ENCODE measurements at regions not wholly inside any gene's neighbourhood (a gene's known extent, or its start where the extent isn't known, plus 50 kb on each side); places are given as distances from the start of the nearest gene placed in this dataset.
A peak's percentile ranks its signal among the peaks of the same experiment; 100 is the strongest.

DNA sequence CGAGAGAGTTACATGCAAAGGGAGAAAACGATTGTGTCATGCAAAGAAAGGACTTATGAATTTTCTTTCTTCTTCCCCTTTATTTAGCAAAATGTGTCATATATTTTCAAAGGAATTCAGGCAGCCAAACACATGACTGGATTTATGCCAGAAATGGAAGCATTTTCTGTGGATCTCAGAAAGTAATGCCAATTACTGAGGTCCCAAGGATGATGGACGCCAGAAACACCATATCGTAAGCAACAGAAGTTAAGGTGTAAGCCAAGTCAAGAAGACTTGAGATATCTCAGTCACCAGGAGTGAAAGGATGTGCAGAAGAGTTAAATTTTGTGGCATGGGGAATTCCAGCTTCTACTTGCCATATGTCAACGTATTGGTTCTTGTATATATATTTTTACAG lies 255.1 kb downstream of the GBA3 start:
- no peaks in the 10 kb centered on the region for H3K9me3 Mint-ChIP-seq
- H3K27me3 Mint-ChIP-seq = no peaks in the 10 kb centered on the region
- no peak for DNase-seq
- no peak overlapping the region for H3K27ac Mint-ChIP-seq
- H3K36me3 Mint-ChIP-seq = no peaks in the 10 kb centered on the region
- no peak for ATAC-seq (replicated peaks)
- H3K4me1 Mint-ChIP-seq = no peaks in the 10 kb centered on the region
- H3K4me3 Mint-ChIP-seq = no peak overlapping the region

DNA sequence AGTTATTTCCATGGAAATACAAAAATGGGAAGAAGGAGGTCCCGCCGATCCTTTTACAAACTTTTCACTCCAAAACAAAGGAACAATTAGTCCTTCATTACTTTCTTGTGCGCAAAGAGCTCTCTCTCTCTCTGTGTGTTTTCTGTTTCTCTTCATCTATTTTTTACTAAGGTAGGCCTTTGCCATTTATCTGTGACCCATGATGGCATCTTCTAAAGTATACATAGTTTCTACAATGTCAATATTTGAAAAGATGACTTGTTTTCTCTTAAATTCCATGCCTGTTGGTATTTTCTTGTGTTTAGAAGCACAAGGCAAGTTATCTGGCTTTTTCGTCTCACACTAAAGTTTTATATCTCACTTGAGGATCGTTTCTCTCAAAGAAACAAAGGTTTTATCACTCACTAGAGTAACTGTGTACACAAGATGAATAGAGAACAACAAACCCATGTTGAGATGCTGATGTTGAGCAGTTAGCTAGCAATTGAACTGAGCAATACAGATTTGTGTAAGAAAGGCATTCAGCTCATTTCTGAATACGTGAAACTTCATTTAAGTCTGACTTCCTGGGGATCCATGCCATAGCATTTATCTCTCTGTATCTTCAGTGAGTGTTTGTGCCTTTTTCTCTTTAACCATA lies 250.3 kb downstream of the GBA3 start:
- Mint-ChIP-seq H3K9me3 (no peaks in the 10 kb centered on the region), H3K4me1 (no peaks in the 10 kb centered on the region), H3K36me3 (no peaks in the 10 kb centered on the region), H3K27me3 (no peaks in the 10 kb centered on the region), H3K4me3 (no peak overlapping the region), H3K27ac (no peak overlapping the region)
- ATAC-seq (replicated peaks) (no peak), DNase-seq (no peak)

DNA sequence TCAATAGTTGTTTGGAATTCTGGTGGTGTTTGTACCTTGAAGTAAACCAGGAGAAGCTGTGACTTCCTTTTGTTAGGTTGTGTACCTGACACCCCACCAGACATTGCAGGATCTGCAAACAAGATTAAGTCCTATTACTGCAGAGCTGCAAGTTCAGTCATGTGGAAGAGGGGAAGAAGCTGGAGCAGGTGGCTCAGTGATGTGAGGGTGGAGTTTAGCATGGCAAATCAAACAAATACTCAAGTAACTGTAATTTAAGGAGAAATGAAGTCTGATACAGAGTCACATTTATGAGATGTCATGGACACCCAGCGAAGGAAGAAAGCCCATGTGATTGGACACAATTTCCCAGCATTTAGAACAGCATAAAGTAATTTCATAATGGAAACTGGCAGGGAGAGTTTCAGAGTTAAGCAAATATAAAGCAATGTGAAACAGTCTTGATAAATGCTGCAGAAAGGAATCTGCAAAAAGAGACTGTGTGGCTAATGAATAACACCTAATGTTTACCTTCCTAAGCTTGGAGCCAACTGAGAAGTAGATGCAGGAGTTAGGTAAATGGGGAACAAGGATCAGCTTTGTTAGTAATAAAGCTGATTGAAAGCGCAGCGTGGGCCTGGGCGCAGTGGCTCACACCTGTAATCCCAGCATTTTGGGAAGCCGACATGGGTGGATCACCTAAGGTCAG lies 249.1 kb downstream of the GBA3 start:
- DNase-seq = no peak
- Mint-ChIP-seq H3K36me3 (no peaks in the 10 kb centered on the region), H3K27ac (no peak overlapping the region), H3K9me3 (no peaks in the 10 kb centered on the region), H3K4me3 (no peak overlapping the region), H3K4me1 (no peaks in the 10 kb centered on the region), H3K27me3 (no peaks in the 10 kb centered on the region)
- no peak for ATAC-seq (replicated peaks)

DNA sequence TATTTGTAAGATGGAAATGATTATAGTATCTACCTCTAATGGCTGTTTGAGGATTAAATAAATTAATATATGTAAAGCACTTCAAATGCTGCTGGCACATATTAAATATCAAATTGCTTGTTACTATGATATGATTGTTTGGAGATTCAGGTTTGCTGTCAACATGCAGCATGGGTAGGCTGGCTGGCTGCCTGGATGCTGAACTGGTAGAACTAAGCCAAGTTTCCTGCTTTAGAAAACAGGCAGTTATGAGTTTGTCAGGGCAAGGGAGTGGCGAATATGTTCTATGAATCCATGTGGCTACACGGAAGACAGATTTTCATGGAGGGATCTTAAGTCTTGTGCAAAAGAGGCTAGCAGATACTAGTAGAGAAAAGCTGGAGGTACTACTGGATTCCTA lies 239.6 kb downstream of the GBA3 start:
- no peaks in the 10 kb centered on the region for H3K27me3 Mint-ChIP-seq
- H3K9me3 Mint-ChIP-seq = peaks cover 0 to 2% of the 10 kb centered on the region in 2 donors
- no peak for DNase-seq
- no peak overlapping the region for H3K4me3 Mint-ChIP-seq
- H3K36me3 Mint-ChIP-seq = no peaks in the 10 kb centered on the region
- ATAC-seq (replicated peaks) = no peak
- no peaks in the 10 kb centered on the region for H3K4me1 Mint-ChIP-seq
- no peak overlapping the region for H3K27ac Mint-ChIP-seq

DNA sequence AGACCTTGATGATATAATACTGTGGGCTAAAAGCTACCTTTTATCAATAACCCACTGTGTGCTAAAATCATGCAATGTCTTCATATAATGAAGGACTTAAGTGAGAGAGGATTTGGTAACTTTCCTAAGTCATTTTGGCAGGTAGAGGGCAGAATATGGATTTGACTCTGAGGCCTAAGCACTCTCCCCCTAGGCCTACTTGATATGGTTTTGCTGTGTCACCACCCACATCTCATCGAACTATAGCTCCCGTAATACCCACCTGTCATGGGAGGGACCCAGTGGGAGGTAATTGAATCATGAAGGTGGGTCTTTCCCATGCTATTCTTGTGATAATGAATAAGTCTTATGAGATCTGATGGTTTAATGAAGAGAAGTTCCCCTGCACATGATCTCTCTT lies 229.7 kb downstream of the GBA3 start:
- no peak for ATAC-seq (replicated peaks)
- Mint-ChIP-seq H3K9me3 (peaks cover 5 to 13% of the 10 kb centered on the region in 2 donors), H3K27ac (no peak overlapping the region), H3K4me3 (no peak overlapping the region), H3K4me1 (no peaks in the 10 kb centered on the region), H3K36me3 (no peaks in the 10 kb centered on the region), H3K27me3 (no peaks in the 10 kb centered on the region)
- no peak for DNase-seq

DNA sequence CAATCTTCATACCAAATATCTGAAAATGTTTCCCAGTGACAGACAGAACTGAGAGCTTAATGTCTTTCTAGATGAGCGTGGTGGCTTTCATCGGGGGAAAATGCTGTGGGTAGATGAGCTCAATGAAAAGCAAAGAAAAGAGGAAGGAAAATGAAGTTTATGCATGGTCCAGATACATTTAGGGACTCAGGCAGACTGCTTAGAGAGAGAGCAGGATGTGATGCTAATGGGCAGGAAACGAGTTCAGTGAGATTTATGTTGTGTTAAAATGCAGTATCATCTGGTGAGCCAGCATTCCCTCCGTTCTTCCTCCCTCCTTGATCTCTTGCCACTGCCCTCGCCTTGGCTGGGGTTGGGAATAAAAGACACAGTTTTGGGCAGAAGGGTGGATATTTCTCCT lies 229.2 kb downstream of the GBA3 start:
- Mint-ChIP-seq H3K4me1 (no peaks in the 10 kb centered on the region), H3K36me3 (no peaks in the 10 kb centered on the region), H3K27ac (no peak overlapping the region), H3K9me3 (peaks cover 5 to 13% of the 10 kb centered on the region in 2 donors), H3K27me3 (no peaks in the 10 kb centered on the region), H3K4me3 (no peak overlapping the region)
- ATAC-seq (replicated peaks) (peak in 1 of 2 donors; percentile 58), DNase-seq (no peak)

- DNase-seq = no peak
- Mint-ChIP-seq H3K27ac (no peak overlapping the region), H3K4me1 (peaks cover 6 to 16% of the 10 kb centered on the region in 2 donors), H3K9me3 (peaks cover 4 to 18% of the 10 kb centered on the region in 2 donors), H3K36me3 (no peaks in the 10 kb centered on the region), H3K4me3 (no peak overlapping the region), H3K27me3 (no peaks in the 10 kb centered on the region)
- ATAC-seq (replicated peaks) = peak in 1 of 2 donors; percentile 60
Observed at GRCh38 chr4:22911285-22911684, 218.5 kb downstream of the GBA3 start.

DNA sequence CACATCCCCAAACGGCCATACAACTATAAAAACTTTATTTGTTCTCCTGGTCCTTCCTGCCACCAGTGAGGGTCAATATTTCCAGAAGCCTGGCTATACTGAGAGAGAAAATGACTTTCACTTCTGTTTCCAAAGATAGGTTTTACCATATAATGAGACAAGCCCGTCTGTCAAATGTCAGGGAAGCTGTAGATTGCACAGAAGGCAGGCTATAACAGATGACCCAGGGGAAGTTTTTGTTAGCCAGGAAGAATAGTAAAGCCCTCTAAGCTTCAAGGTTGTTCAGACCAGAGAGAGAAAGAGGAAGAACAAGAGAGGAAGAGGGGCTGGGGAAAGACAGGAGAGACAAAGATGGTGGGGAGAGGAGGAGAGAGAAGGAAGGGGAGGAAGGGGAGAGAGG lies 217.5 kb downstream of the GBA3 start:
- H3K4me3 Mint-ChIP-seq = no peak overlapping the region
- H3K27me3 Mint-ChIP-seq = no peaks in the 10 kb centered on the region
- H3K36me3 Mint-ChIP-seq = no peaks in the 10 kb centered on the region
- DNase-seq = no peak
- H3K9me3 Mint-ChIP-seq = peaks cover 4 to 21% of the 10 kb centered on the region in 2 donors
- H3K27ac Mint-ChIP-seq = peak overlapping the region; percentile 10
- peak; percentile 69 to 74 for ATAC-seq (replicated peaks)
- peaks cover 6 to 16% of the 10 kb centered on the region in 2 donors for H3K4me1 Mint-ChIP-seq

DNA sequence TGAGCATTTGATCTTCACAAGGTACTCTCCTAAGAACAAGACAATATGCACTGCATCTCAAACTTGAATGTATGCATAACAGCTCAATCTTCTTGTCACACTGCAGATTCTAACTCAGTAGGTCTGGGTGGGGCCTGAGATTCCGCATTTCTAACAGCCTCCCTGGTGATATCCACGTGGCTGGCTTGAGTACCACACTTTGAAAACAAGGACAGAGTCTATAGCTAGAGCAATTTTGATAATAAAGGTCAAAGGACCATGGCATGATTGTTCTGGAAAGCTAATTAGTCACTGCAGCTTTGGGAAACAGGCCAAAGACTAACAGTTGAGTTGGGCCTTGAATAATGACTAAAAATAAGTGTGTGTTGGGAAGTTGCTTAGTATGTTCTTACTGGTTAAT lies 213.3 kb downstream of the GBA3 start:
- Mint-ChIP-seq H3K9me3 (peaks cover 3 to 18% of the 10 kb centered on the region in 2 donors), H3K27me3 (no peaks in the 10 kb centered on the region), H3K4me1 (peaks cover 6 to 10% of the 10 kb centered on the region in 2 donors), H3K4me3 (no peak overlapping the region), H3K36me3 (no peaks in the 10 kb centered on the region), H3K27ac (no peak overlapping the region)
- DNase-seq (no peak), ATAC-seq (replicated peaks) (no peak)

DNA sequence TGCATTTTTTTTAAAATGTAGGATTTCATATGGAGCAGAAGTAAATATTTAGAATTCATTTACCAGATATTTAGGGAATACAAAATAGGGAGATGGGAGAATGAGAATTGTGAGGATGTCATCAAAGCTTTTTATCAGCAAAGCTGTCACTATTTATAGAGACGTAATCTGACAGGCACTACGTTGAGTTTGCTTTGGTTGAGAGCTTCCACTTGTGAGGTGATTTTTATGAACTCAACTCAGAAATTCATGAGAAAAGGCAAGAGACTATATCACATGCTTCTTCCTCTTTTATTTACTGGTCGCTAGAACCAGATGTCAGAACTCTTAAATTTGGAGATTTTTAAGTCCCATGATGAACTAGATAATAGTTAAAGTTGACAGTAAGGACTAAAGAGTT lies 211.2 kb downstream of the GBA3 start:
- ATAC-seq (replicated peaks) (no peak), DNase-seq (no peak)
- no peak overlapping the region for H3K4me3 Mint-ChIP-seq
- no peak overlapping the region for H3K27ac Mint-ChIP-seq
- H3K9me3 Mint-ChIP-seq = peaks cover 3 to 8% of the 10 kb centered on the region in 2 donors
- no peaks in the 10 kb centered on the region for H3K36me3 Mint-ChIP-seq
- H3K4me1 Mint-ChIP-seq = no peaks in the 10 kb centered on the region
- no peaks in the 10 kb centered on the region for H3K27me3 Mint-ChIP-seq

DNA sequence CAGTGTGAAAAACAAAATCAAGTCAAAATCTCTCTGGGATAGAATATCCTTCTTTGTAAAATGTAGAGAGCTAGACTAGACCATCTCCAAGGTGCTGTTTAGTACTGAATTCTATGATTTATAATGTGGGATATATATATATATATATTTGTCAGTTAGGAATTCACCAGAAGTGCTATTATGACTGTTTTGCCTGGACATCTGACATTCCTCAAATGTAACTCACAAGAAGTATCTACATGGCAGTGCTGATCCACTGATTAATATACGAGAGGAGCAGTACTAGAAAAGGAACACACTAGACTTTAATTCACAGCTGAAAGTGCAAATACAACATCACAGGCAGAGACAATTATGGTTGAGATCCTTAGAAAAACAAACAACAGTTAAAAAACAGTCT lies 208.9 kb downstream of the GBA3 start:
- peaks cover 5 to 6% of the 10 kb centered on the region in 2 donors for H3K27me3 Mint-ChIP-seq
- no peaks in the 10 kb centered on the region for H3K4me1 Mint-ChIP-seq
- no peak overlapping the region for H3K4me3 Mint-ChIP-seq
- no peak overlapping the region for H3K27ac Mint-ChIP-seq
- H3K36me3 Mint-ChIP-seq = no peaks in the 10 kb centered on the region
- ATAC-seq (replicated peaks) (no peak), DNase-seq (no peak)
- peaks cover 0 to 5% of the 10 kb centered on the region in 2 donors for H3K9me3 Mint-ChIP-seq

DNA sequence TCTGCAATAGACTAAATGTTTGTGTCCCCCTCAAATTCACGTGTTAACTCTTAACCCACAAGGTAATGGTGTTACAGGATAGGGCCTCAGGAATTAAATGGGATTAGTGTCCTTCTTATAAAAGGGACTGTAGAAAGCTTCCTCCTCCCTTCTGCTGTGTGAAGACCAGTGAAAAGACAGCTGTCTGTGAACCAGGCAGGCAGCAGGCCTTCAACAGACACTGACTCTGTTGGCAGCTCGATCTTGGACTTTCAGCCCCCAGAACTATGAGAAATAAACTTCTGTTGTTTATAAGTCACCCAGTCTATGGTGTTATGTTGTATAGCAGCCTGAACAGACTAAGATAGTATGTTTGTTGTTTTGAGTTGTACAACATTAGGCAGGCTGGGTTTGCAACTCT lies 208.1 kb downstream of the GBA3 start:
- DNase-seq = no peak
- Mint-ChIP-seq H3K36me3 (no peaks in the 10 kb centered on the region), H3K4me1 (no peaks in the 10 kb centered on the region), H3K4me3 (no peak overlapping the region), H3K9me3 (no peaks in the 10 kb centered on the region), H3K27ac (no peak overlapping the region), H3K27me3 (peaks cover 5 to 6% of the 10 kb centered on the region in 2 donors)
- no peak for ATAC-seq (replicated peaks)

GRCh38 chr4:22897520-22898108 lies 204.9 kb downstream of the GBA3 start:
- DNase-seq (no peak), ATAC-seq (replicated peaks) (peak in 1 of 2 donors; percentile 41)
- H3K27me3 Mint-ChIP-seq = peaks cover 5 to 6% of the 10 kb centered on the region in 2 donors

GRCh38 chr4:22895482-22895881 lies 202.7 kb downstream of the GBA3 start:
- Mint-ChIP-seq H3K27me3 (peaks cover 5 to 6% of the 10 kb centered on the region in 2 donors), H3K4me1 (no peaks in the 10 kb centered on the region), H3K4me3 (no peak overlapping the region), H3K27ac (no peak overlapping the region), H3K36me3 (no peaks in the 10 kb centered on the region), H3K9me3 (peaks cover 0 to 2% of the 10 kb centered on the region in 2 donors)
- no peak for DNase-seq
- ATAC-seq (replicated peaks) = no peak

More at GRCh38 chr4:22897520-22898108, 204.9 kb downstream of the GBA3 start:
- no peaks in the 10 kb centered on the region for H3K4me1 Mint-ChIP-seq
- H3K27ac Mint-ChIP-seq = no peak overlapping the region
- no peak overlapping the region for H3K4me3 Mint-ChIP-seq
- no peaks in the 10 kb centered on the region for H3K9me3 Mint-ChIP-seq
- no peaks in the 10 kb centered on the region for H3K36me3 Mint-ChIP-seq

GRCh38 chr4:22884157-22884556 lies 191.4 kb downstream of the GBA3 start:
- Mint-ChIP-seq H3K36me3 (no peaks in the 10 kb centered on the region), H3K4me1 (no peaks in the 10 kb centered on the region), H3K4me3 (no peak overlapping the region), H3K27me3 (no peaks in the 10 kb centered on the region), H3K27ac (no peak overlapping the region), H3K9me3 (peaks cover 1 to 4% of the 10 kb centered on the region in 2 donors)
- no peak for ATAC-seq (replicated peaks)
- no peak for DNase-seq

Measured in stimulated activated naive B cell treated with anti-CD40 and anti-IgM and Interleukin-4, amounts not matched to agents 10 μg/mL and 1 μg/mL and 100 μg/mL, for 72 hours (primary cell).